H1 (cell line): ENCODE measurements at regions not wholly inside any gene's neighbourhood (a gene's known extent, or its start where the extent isn't known, plus 50 kb on each side); places are given as distances from the start of the nearest gene placed in this dataset.

Experiments
- CHD7 ChIP-seq: fragments of 300-600 bp; sonication (generic); IDR thresholded peaks from 2 replicates; pipeline ENCODE4 v1.7.1; 2012; ENCODE audit warnings: low read length, moderate library complexity, mild to moderate bottlenecking, inconsistent platforms; ENCODE audit not compliant: insufficient replicate concordance
- GABPA ChIP-seq: IDR thresholded peaks from 2 replicates; pipeline ENCODE4 v1.6.1; 2011; ENCODE audit warnings: mild to moderate bottlenecking, low read length, moderate library complexity, borderline replicate concordance; ENCODE audit not compliant: insufficient read depth
- POLR2AphosphoS5 ChIP-seq: IDR thresholded peaks from 2 replicates; pipeline ENCODE4 v1.6.1; 2011; ENCODE audit warnings: low read depth, low read length
- SUZ12 ChIP-seq: fragments of 200-600 bp; sonication (generic); IDR thresholded peaks from 2 replicates; pipeline ENCODE4 v1.6.1; 2012; ENCODE audit warnings: mild to moderate bottlenecking, inconsistent platforms, low read length, moderate library complexity, mixed read lengths

GRCh38 chr14:46377305-46377704 lies 274.3 kb downstream of the RPL10L start (continued):
- TF ChIP-seq CHD7 (no peak), POLR2AphosphoS5 (no peak), GABPA (no peak), SUZ12 (no peak)
- TF ChIP-seq, all 59 proteins: peak for 0
